H9 (cell line): ENCODE measurements at regions not wholly inside any gene's neighbourhood (a gene's known extent, or its start where the extent isn't known, plus 50 kb on each side); places are given as distances from the start of the nearest gene placed in this dataset.

ENCODE experiments used
- DNase-seq: peaks from one replicate; pipeline ENCODE4 v3.0.0-alpha.2; 2017
- H2AFZ ChIP-seq: one replicate; pipeline ENCODE4 v1.6.1; 2013; ENCODE audit warnings: mild to moderate bottlenecking, low read length, control low read depth, moderate library complexity
- H2AK5ac ChIP-seq: 2 replicates; pipeline ENCODE4 v1.6.1; 2013; ENCODE audit warnings: low read length, control low read depth, mixed read lengths; ENCODE audit not compliant: insufficient read length
- H2BK120ac ChIP-seq: one replicate; pipeline ENCODE4 v1.6.1; 2013; ENCODE audit warnings: low read depth, mild to moderate bottlenecking, low read length, control low read depth, inconsistent platforms; ENCODE audit not compliant: poor library complexity, severe bottlenecking
- H2BK12ac ChIP-seq: 2 replicates; pipeline ENCODE4 v1.6.1; 2013; ENCODE audit warnings: low read length, control low read depth, mixed read lengths, low read depth; ENCODE audit not compliant: insufficient read length
- H2BK15ac ChIP-seq: 2 replicates; pipeline ENCODE4 v1.6.1; 2013; ENCODE audit warnings: low read depth, low read length, control low read depth
- H2BK20ac ChIP-seq: one replicate; pipeline ENCODE4 v1.6.1; 2013; ENCODE audit warnings: low read depth, mild to moderate bottlenecking, low read length, control low read depth, inconsistent platforms; ENCODE audit not compliant: poor library complexity, severe bottlenecking
- H2BK5ac ChIP-seq: 2 replicates; pipeline ENCODE4 v1.6.1; 2013; ENCODE audit warnings: low read length, control low read depth, mixed read lengths; ENCODE audit not compliant: insufficient read length
- H3K14ac ChIP-seq: 2 replicates; pipeline ENCODE4 v1.6.1; 2013; ENCODE audit warnings: low read length, control low read depth; ENCODE audit not compliant: insufficient read depth
- H3K18ac ChIP-seq: 2 replicates; pipeline ENCODE4 v1.6.1; 2013; ENCODE audit warnings: low read depth, mild to moderate bottlenecking, mixed read lengths, low read length, control low read depth; ENCODE audit not compliant: insufficient read length
- H3K23ac ChIP-seq: 2 replicates; pipeline ENCODE4 v1.6.1; 2013; ENCODE audit warnings: low read length, control low read depth, mixed read lengths, low read depth; ENCODE audit not compliant: insufficient read length
- H3K23me2 ChIP-seq: 2 replicates; pipeline ENCODE4 v1.6.1; 2013; ENCODE audit warnings: low read depth, mild to moderate bottlenecking, mixed read lengths, low read length, control low read depth; ENCODE audit not compliant: insufficient read length, poor library complexity, severe bottlenecking
- H3K27ac ChIP-seq: 2 replicates; pipeline ENCODE4 v1.5.1; 2013; ENCODE audit warnings: low read length, control low read depth, mixed read lengths, low read depth; ENCODE audit not compliant: insufficient read length
- H3K27me3 ChIP-seq: 2 replicates; pipeline ENCODE4 v1.6.1; 2013; ENCODE audit warnings: low read length, control low read depth, inconsistent platforms; ENCODE audit not compliant: insufficient read depth
- H3K4ac ChIP-seq: 2 replicates; pipeline ENCODE4 v1.6.1; 2013; ENCODE audit warnings: low read depth, mild to moderate bottlenecking, control low read depth, inconsistent platforms, low read length, moderate library complexity
- H3K4me1 ChIP-seq: 2 replicates; pipeline ENCODE4 v1.6.1; 2013; ENCODE audit warnings: low read length, control low read depth, inconsistent platforms; ENCODE audit not compliant: insufficient read depth
- H3K4me2 ChIP-seq: 2 replicates; pipeline ENCODE4 v1.6.1; 2013; ENCODE audit warnings: low read length, control low read depth, mixed read lengths; ENCODE audit not compliant: insufficient read length, insufficient read depth
- H3K56ac ChIP-seq: 2 replicates; pipeline ENCODE4 v1.6.1; 2013; ENCODE audit warnings: low read depth, mild to moderate bottlenecking, mixed read lengths, low read length, control low read depth; ENCODE audit not compliant: insufficient read length
- H3K79me1 ChIP-seq: 2 replicates; pipeline ENCODE4 v1.6.1; 2013; ENCODE audit warnings: low read depth, mild to moderate bottlenecking, moderate library complexity, low read length, control low read depth, inconsistent platforms; ENCODE audit not compliant: insufficient read depth, poor library complexity, severe bottlenecking
- H3K79me2 ChIP-seq: 2 replicates; pipeline ENCODE4 v1.6.1; 2013; ENCODE audit warnings: low read length, control low read depth, inconsistent platforms; ENCODE audit not compliant: insufficient read depth
- H3K9ac ChIP-seq: 2 replicates; pipeline ENCODE4 v1.6.1; 2013; ENCODE audit warnings: low read length, control low read depth, mixed read lengths; ENCODE audit not compliant: insufficient read length; ENCODE audit errors: extremely low read depth
- H3K9me3 ChIP-seq: one replicate; pipeline ENCODE4 v1.6.1; 2013; ENCODE audit warnings: low read depth, low read length, inconsistent platforms; ENCODE audit not compliant: control insufficient read depth
- H3T11ph ChIP-seq: one replicate; pipeline ENCODE4 v1.6.1; 2013; ENCODE audit warnings: mild to moderate bottlenecking, low read length, control low read depth, inconsistent platforms
- H4K20me1 ChIP-seq: one replicate; pipeline ENCODE4 v1.6.1; 2013; ENCODE audit not compliant: control insufficient read depth, insufficient read length, insufficient read depth
- H4K5ac ChIP-seq: 2 replicates; pipeline ENCODE4 v1.6.1; 2013; ENCODE audit warnings: low read depth, mild to moderate bottlenecking, mixed read lengths, low read length, control low read depth; ENCODE audit not compliant: insufficient read length
- H4K8ac ChIP-seq: replicated peaks from 2 replicates; pipeline ENCODE4 v1.6.1; 2013; ENCODE audit warnings: low read length, control low read depth, mixed read lengths, low read depth; ENCODE audit not compliant: insufficient read length
- H4K91ac ChIP-seq: 2 replicates; pipeline ENCODE4 v1.6.1; 2013; ENCODE audit warnings: low read depth, mild to moderate bottlenecking, moderate library complexity, mixed read lengths, low read length, control low read depth; ENCODE audit not compliant: insufficient read length
- H3K27ac Mint-ChIP-seq, 3 experiments: 2 replicates in 2 of 3; 3 replicates in 1 of 3; pipeline ENCODE4 v1.8.0; 2020 to 2021; ENCODE audit warnings: mixed read lengths in 3 of 3, mild to moderate bottlenecking in 1 of 3, moderate library complexity in 1 of 3
- H3K27me3 Mint-ChIP-seq: 2 replicates; pipeline ENCODE4 v1.8.0; 2021; ENCODE audit warnings: low read depth, mild to moderate bottlenecking, moderate library complexity, mixed read lengths
- H3K36me3 Mint-ChIP-seq, 3 experiments: 2 replicates in 2 of 3; 3 replicates in 1 of 3; pipeline ENCODE4 v1.8.0; 2020 to 2021; ENCODE audit warnings: low read depth in 3 of 3, mixed read lengths in 3 of 3; ENCODE audit not compliant: insufficient read depth in 1 of 3
- H3K4me1 Mint-ChIP-seq, 2 experiments: 2 replicates each; pipeline ENCODE4 v1.8.0; 2020; ENCODE audit warnings: mixed read lengths in 2 of 2
- H3K4me3 Mint-ChIP-seq, 2 experiments: 2 replicates in 1 of 2; 3 replicates in 1 of 2; pipeline ENCODE4 v1.8.0; 2020 to 2021; ENCODE audit warnings: mild to moderate bottlenecking in 2 of 2, mixed read lengths in 2 of 2, moderate library complexity in 1 of 2
- H3K9me3 Mint-ChIP-seq, 2 experiments: 2 replicates in 1 of 2; 3 replicates in 1 of 2; pipeline ENCODE4 v1.8.0; 2020; ENCODE audit warnings: mild to moderate bottlenecking in 2 of 2, mixed read lengths in 2 of 2, moderate library complexity in 1 of 2
- WGBS: extraction: QIAGEN DNeasy Blood & Tissue Kit; methylation state at CpG from one replicate; pipeline ENCODE4 v1.1.7; 2013; ENCODE audit warnings: missing lambda C conversion rate, low lambda C conversion rate, mixed read lengths; ENCODE audit not compliant: insufficient read length; ENCODE audit errors: extremely low coverage; 5-methylcytosine and 5-hydroxymethylcytosine counted together
- TF ChIP-seq, protein P1 (sequence below): fragments of 200-600 bp; sonication (generic); conservative IDR thresholded peaks from 3 replicates; pipeline ENCODE4 v1.8.0; 2021; ENCODE audit warnings: antibody characterized with exemption, mild to moderate bottlenecking

DNA sequence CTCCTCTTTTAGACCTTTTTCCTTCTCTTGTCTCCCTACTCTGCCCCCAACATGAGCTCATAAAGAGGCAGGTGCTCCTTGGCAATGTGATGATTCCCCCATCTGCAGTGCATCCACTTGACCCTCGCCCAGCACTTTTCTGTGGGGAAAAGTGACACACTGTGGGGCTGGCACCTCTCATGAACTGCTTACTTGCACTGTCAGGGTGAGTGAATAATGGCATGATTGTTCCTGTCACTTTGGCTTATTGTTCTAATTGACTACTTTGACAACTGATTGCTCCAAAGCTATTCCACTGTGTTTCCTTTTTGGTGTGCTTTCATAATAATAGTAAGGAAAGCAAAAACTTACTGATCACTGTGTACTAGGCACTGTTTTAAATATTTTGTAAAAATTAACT lies 253.3 kb upstream of the SUCLG2 start:
- Histone ChIP-seq H3K79me2 (no peaks in the 10 kb centered on the region), H2AFZ (no peak overlapping the region), H3K79me1 (no peaks in the 10 kb centered on the region), H3K9me3 (no peaks in the 10 kb centered on the region), H4K20me1 (no peaks in the 10 kb centered on the region), H2BK15ac (no peak overlapping the region), H4K91ac (no peak overlapping the region), H3K23me2 (no peaks in the 10 kb centered on the region), H3K4me1 (no peaks in the 10 kb centered on the region), H3K4me2 (no peak overlapping the region), H3K27ac (no peak overlapping the region), H3T11ph (no peak overlapping the region), H2BK5ac (no peak overlapping the region), H2BK20ac (no peak overlapping the region), H3K9ac (no peak overlapping the region), H3K18ac (no peak overlapping the region), H4K8ac (no peak overlapping the region), H3K23ac (no peak overlapping the region), H3K4ac (no peak overlapping the region), H2BK120ac (no peak overlapping the region), H3K27me3 (no peaks in the 10 kb centered on the region), H4K5ac (no peak overlapping the region), H2AK5ac (no peak overlapping the region), H3K14ac (no peak overlapping the region), H3K56ac (no peak overlapping the region), H2BK12ac (no peak overlapping the region)
- Mint-ChIP-seq H3K4me1 (no peaks in the 10 kb centered on the region), H3K9me3 (peaks cover 0 to 3% of the 10 kb centered on the region in 2 experiments; a peak in 1 of 5 replicates), H3K27me3 (no peaks in the 10 kb centered on the region), H3K4me3 (no peak overlapping the region), H3K27ac (no peak overlapping the region; a peak in 1 of 7 replicates), H3K36me3 (no peaks in the 10 kb centered on the region)
- DNase-seq: no peak
- TF ChIP-seq, protein P1, sequence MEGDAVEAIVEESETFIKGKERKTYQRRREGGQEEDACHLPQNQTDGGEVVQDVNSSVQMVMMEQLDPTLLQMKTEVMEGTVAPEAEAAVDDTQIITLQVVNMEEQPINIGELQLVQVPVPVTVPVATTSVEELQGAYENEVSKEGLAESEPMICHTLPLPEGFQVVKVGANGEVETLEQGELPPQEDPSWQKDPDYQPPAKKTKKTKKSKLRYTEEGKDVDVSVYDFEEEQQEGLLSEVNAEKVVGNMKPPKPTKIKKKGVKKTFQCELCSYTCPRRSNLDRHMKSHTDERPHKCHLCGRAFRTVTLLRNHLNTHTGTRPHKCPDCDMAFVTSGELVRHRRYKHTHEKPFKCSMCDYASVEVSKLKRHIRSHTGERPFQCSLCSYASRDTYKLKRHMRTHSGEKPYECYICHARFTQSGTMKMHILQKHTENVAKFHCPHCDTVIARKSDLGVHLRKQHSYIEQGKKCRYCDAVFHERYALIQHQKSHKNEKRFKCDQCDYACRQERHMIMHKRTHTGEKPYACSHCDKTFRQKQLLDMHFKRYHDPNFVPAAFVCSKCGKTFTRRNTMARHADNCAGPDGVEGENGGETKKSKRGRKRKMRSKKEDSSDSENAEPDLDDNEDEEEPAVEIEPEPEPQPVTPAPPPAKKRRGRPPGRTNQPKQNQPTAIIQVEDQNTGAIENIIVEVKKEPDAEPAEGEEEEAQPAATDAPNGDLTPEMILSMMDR: no peak
- no CpG with 5 or more reads among the region's 1 CpG for WGBS
